ENCODE measurements at regions not wholly inside any gene's neighbourhood (a gene's known extent, or its start where the extent isn't known, plus 50 kb on each side); places are given as distances from the start of the nearest gene placed in this dataset.
"Not testable (repeated sequence)": the region's sequence is repeated elsewhere in the genome, so short reads cannot be mapped to it uniquely, and the experiment has no call there.

DNA sequence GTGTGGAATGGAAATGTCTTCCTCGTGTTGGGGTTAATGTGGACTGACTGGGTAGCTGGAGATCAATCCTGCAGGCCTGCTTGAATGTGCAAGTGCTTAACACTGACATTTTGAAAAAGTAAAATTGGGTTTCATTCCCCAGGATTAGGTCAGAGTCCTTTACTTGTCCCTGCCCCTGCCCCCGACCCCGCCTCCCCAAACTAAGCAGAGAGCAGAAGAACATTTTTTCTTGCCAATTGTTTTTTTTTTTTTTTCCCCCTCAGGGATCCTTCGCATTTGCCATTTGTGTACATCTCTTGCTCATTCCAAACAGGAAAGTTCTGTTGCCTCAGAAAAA is 147.0 kb upstream of the NR2F2 start:
- Histone ChIP-seq H3K9ac (ENCODE audit: low read depth in 1 of 2, low read length in 2 of 2) (no peak overlapping the region), H3K4me3 (ENCODE audit: low read depth in 1 of 2, low read length in 2 of 2) (peak overlapping the region in 1 of 2 donors; percentile 41), H3K27ac (ENCODE audit: low read depth, low read length) (no peak overlapping the region), H3K27me3 (ENCODE audit: control insufficient read depth in 1 of 2, insufficient read depth in 2 of 2, low read length in 2 of 2) (no peaks in the 10 kb centered on the region), H3K4me1 (ENCODE audit: control insufficient read depth in 1 of 2, insufficient read depth in 2 of 2, low read length in 2 of 2) (peaks cover 4 to 19% of the 10 kb centered on the region in 2 donors), H3K9me3 (ENCODE audit: control insufficient read depth in 1 of 2, low read length in 2 of 2) (no peaks in the 10 kb centered on the region), H3K36me3 (ENCODE audit: control insufficient read depth in 1 of 2, insufficient read depth in 2 of 2, low read length in 2 of 2) (no peaks in the 10 kb centered on the region)

DNA sequence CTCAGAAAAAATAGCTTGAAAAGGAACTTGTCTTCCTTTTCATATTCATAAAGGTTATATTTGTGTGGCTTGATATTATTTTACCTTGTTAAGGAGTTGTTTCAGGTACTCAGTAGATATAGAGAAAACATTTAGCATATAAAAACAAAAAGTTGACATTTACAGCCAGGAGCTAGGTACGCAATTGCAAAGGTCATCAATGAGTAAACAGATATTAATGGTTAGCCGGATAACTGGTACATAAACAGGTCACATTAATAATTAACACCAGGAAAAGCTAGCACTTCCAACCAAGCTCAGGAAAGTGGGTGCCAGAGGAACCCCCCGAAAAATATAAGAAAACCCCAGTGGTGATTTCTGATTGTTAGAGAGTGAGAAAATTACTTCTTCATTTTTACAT is 146.6 kb upstream of the NR2F2 start:
- Histone ChIP-seq H3K27me3 (ENCODE audit: control insufficient read depth in 1 of 2, insufficient read depth in 2 of 2, low read length in 2 of 2) (no peaks in the 10 kb centered on the region), H3K9ac (ENCODE audit: low read depth in 1 of 2, low read length in 2 of 2) (no peak overlapping the region), H3K9me3 (ENCODE audit: control insufficient read depth in 1 of 2, low read length in 2 of 2) (no peaks in the 10 kb centered on the region), H3K27ac (ENCODE audit: low read depth, low read length) (no peak overlapping the region), H3K4me1 (ENCODE audit: control insufficient read depth in 1 of 2, insufficient read depth in 2 of 2, low read length in 2 of 2) (peaks cover 4 to 19% of the 10 kb centered on the region in 2 donors), H3K4me3 (ENCODE audit: low read depth in 1 of 2, low read length in 2 of 2) (peak overlapping the region in 1 of 2 donors; percentile 41), H3K36me3 (ENCODE audit: control insufficient read depth in 1 of 2, insufficient read depth in 2 of 2, low read length in 2 of 2) (no peaks in the 10 kb centered on the region)

DNA sequence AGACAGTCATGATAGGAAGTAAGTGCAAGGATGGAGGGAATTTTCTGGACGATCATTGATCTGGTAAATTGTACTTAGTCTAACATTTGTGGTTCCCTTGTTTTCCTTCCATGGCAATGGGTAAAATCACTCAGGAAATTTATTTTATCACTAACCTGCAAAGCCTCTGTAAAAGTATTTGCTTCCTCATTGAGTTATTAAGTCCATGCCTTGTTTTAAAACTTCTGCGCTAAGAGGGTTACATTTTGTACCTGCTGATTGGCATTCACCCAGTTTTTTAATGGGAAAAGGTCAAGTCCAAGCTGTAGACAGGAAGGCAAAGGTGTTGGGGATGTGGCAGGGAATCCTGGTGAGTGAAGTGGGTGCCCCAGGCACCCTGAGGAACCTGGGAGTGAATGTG is 146.2 kb upstream of the NR2F2 start:
- Histone ChIP-seq H3K4me1 (ENCODE audit: control insufficient read depth in 1 of 2, insufficient read depth in 2 of 2, low read length in 2 of 2) (peaks cover 4 to 19% of the 10 kb centered on the region in 2 donors), H3K27me3 (ENCODE audit: control insufficient read depth in 1 of 2, insufficient read depth in 2 of 2, low read length in 2 of 2) (no peaks in the 10 kb centered on the region), H3K4me3 (ENCODE audit: low read depth in 1 of 2, low read length in 2 of 2) (peak overlapping the region in 1 of 2 donors; percentile 41), H3K27ac (ENCODE audit: low read depth, low read length) (no peak overlapping the region), H3K9ac (ENCODE audit: low read depth in 1 of 2, low read length in 2 of 2) (no peak overlapping the region), H3K9me3 (ENCODE audit: control insufficient read depth in 1 of 2, low read length in 2 of 2) (no peaks in the 10 kb centered on the region), H3K36me3 (ENCODE audit: control insufficient read depth in 1 of 2, insufficient read depth in 2 of 2, low read length in 2 of 2) (no peaks in the 10 kb centered on the region)

DNA sequence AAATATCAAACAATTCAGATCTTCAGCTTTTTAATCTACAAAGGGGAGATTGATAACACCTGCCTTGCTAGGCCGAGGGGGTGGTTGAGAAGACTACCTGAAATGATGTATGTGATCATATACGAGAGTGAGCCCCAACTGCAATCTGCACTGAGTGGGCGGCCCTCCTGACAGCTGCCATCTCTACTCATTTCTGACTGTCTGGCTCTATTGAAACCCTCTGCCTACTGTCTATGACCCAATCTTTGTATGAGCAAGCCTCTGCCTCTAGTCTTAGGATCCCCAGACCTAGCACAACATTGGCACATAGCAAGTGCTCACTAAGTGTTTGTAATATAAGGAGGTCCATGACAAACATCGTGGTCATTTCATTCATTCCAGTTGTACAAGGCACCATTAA is 144.4 kb upstream of the NR2F2 start:
- H3K4me1 ChIP-seq (ENCODE audit: control insufficient read depth in 1 of 2, insufficient read depth in 2 of 2, low read length in 2 of 2) = peaks cover 4 to 19% of the 10 kb centered on the region in 2 donors
- H3K9ac ChIP-seq (ENCODE audit: low read depth in 1 of 2, low read length in 2 of 2) = no peak overlapping the region
- no peaks in the 10 kb centered on the region for H3K36me3 ChIP-seq (ENCODE audit: control insufficient read depth in 1 of 2, insufficient read depth in 2 of 2, low read length in 2 of 2)
- no peaks in the 10 kb centered on the region for H3K27me3 ChIP-seq (ENCODE audit: control insufficient read depth in 1 of 2, insufficient read depth in 2 of 2, low read length in 2 of 2)
- no peak overlapping the region for H3K27ac ChIP-seq (ENCODE audit: low read depth, low read length)
- no peak overlapping the region for H3K4me3 ChIP-seq (ENCODE audit: low read depth in 1 of 2, low read length in 2 of 2)
- no peaks in the 10 kb centered on the region for H3K9me3 ChIP-seq (ENCODE audit: control insufficient read depth in 1 of 2, low read length in 2 of 2)

DNA sequence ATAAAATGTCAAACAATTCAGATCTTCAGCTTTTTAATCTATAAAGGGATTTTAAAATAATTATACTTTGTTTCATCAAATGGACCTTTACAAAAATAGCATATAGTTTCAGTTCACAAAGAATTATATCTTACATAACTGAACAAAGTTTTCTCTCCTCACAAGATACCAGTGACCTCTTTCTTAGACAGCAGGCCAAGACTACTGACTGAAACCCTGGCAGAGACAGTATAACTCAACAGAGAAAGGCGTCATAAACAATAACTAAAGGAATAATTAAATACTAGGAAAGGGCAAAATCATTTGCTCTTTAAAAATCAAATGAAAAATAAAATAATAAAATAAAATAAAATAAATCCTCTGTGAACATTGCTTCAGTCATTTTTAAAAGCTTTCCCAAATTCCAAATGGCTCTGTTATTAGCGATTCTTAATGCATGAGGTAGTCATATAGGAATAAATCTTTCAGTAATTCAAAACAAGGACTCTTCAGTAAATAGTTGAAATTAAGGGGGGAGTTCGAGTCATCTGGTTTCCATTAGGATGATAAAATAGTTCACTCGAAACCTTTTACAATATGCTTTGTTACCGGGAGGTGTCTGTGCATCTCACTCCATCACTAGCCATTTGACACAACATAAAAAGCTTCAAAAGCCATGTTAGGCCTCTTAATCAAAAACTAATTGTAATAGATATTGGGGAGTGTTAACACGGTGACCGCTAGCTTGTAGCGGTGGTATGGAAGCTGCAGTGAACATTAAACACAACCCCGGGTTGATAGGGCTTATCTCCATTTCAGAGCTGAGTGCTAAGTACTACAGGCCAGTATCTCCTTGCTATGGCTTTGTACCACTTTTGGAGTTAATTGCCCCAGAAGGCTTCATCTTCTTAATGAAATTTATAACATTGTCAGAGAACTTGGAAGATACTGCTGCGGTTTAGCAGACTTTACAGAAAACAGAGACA is 142.9 kb upstream of the NR2F2 start:
- no peak overlapping the region for H3K27ac ChIP-seq (ENCODE audit: low read depth, low read length)
- no peaks in the 10 kb centered on the region for H3K27me3 ChIP-seq (ENCODE audit: control insufficient read depth in 1 of 2, insufficient read depth in 2 of 2, low read length in 2 of 2)
- no peak overlapping the region for H3K4me3 ChIP-seq (ENCODE audit: low read depth in 1 of 2, low read length in 2 of 2)
- no peak overlapping the region for H3K9ac ChIP-seq (ENCODE audit: low read depth in 1 of 2, low read length in 2 of 2)
- H3K36me3 ChIP-seq (ENCODE audit: control insufficient read depth in 1 of 2, insufficient read depth in 2 of 2, low read length in 2 of 2) = no peaks in the 10 kb centered on the region
- no peaks in the 10 kb centered on the region for H3K9me3 ChIP-seq (ENCODE audit: control insufficient read depth in 1 of 2, low read length in 2 of 2)
- peaks cover 4 to 19% of the 10 kb centered on the region in 2 donors for H3K4me1 ChIP-seq (ENCODE audit: control insufficient read depth in 1 of 2, insufficient read depth in 2 of 2, low read length in 2 of 2)

DNA sequence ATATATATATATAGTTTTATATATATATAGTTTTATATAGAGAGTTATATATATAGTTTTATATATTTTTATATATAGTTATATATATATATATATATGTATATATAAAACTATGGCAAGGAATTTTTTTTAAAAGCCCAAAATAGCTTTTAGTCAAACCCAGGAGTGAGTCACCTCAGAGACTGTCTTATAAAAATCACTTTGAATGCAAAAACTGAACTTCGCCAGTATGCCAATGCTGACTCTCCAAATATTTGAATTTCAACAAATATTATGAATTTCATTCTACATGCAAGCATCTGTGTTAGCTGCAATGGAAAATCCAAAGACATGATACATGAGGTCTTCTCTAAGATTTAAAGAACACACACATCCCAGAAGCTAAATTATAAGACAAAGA is 132.8 kb upstream of the NR2F2 start:
- Histone ChIP-seq H3K9ac (ENCODE audit: low read depth in 1 of 2, low read length in 2 of 2) (no peak overlapping the region), H3K36me3 (ENCODE audit: control insufficient read depth in 1 of 2, insufficient read depth in 2 of 2, low read length in 2 of 2) (no peaks in the 10 kb centered on the region), H3K27ac (ENCODE audit: low read depth, low read length) (no peak overlapping the region), H3K4me3 (ENCODE audit: low read depth in 1 of 2, low read length in 2 of 2) (no peak overlapping the region), H3K27me3 (ENCODE audit: control insufficient read depth in 1 of 2, insufficient read depth in 2 of 2, low read length in 2 of 2) (no peaks in the 10 kb centered on the region), H3K4me1 (ENCODE audit: control insufficient read depth in 1 of 2, insufficient read depth in 2 of 2, low read length in 2 of 2) (no peaks in the 10 kb centered on the region), H3K9me3 (ENCODE audit: control insufficient read depth in 1 of 2, low read length in 2 of 2) (no peaks in the 10 kb centered on the region)

DNA sequence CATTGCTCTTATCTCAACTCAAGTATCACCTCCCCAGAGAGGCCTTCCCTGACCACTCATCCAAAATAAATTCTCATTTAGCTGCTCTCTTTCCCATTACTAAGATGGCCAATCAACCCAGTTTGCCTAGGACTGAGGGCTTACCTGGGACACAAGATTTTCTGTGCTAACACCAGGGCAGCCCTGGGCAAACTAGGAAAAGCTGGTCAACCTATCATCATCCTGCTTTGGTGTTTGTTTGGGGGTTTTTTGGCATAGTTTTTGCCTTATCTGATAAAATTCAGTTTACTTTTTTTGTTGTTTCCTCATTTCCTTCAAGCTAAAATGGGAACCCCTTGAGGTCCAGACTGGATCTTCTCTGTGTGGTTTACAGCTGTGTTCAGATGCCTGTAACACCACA is 131.4 kb upstream of the NR2F2 start:
- Histone ChIP-seq H3K27ac (ENCODE audit: low read depth, low read length) (no peak overlapping the region), H3K27me3 (ENCODE audit: control insufficient read depth in 1 of 2, insufficient read depth in 2 of 2, low read length in 2 of 2) (no peaks in the 10 kb centered on the region), H3K4me3 (ENCODE audit: low read depth in 1 of 2, low read length in 2 of 2) (no peak overlapping the region), H3K9me3 (ENCODE audit: control insufficient read depth in 1 of 2, low read length in 2 of 2) (no peaks in the 10 kb centered on the region), H3K9ac (ENCODE audit: low read depth in 1 of 2, low read length in 2 of 2) (no peak overlapping the region), H3K36me3 (ENCODE audit: control insufficient read depth in 1 of 2, insufficient read depth in 2 of 2, low read length in 2 of 2) (no peaks in the 10 kb centered on the region), H3K4me1 (ENCODE audit: control insufficient read depth in 1 of 2, insufficient read depth in 2 of 2, low read length in 2 of 2) (no peaks in the 10 kb centered on the region)

DNA sequence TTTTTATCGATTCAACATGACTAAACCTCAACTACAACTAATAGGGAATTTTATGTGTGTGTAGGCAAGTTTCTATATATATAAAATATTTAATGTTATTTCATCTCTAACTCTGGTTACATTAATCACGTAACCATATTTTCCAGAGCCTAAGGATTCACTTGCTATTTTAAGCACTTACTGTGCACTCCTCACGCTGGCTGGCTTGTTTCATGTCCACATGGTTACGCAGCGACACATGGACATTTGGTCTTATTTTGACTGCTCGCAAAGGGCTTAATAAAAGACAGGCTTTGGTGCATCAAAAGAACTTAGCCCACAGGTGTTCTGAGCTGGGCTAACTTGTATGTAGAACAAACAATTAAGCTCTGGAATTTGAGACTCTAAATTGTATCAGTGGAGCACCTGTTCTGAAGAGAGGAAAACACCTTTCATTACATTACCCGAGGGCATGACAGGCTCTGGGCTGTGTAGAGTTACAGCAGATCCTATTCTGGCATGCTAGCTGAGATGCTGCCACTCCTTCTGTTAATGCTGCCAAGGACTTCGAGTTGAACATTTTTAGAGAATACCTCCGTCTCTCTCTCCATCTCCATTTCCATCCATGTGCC is 130.0 kb upstream of the NR2F2 start:
- Histone ChIP-seq H3K4me3 (ENCODE audit: low read depth in 1 of 2, low read length in 2 of 2) (no peak overlapping the region), H3K27me3 (ENCODE audit: control insufficient read depth in 1 of 2, insufficient read depth in 2 of 2, low read length in 2 of 2) (no peaks in the 10 kb centered on the region), H3K36me3 (ENCODE audit: control insufficient read depth in 1 of 2, insufficient read depth in 2 of 2, low read length in 2 of 2) (no peaks in the 10 kb centered on the region)

DNA sequence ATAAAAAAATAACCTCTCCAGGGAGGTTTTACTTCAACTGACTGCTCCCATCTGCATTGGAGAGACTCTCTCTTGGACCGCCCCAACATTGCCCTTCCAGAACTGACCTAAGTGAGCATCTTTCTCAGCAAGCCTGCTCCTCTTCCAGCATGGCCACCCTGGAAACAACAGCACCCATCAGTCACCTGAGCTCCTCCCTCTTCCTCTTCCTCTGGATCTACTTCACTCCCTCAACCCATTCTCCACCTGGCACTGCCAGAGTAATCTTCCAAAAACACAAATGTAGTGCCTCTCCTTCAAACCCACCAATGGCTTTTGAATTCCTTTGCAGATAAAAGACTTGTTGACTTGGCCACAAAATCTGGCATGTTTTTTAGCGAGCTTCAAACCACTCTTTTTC is 128.8 kb upstream of the NR2F2 start:
- no peaks in the 10 kb centered on the region for H3K27me3 ChIP-seq (ENCODE audit: control insufficient read depth in 1 of 2, insufficient read depth in 2 of 2, low read length in 2 of 2)
- no peak overlapping the region for H3K27ac ChIP-seq (ENCODE audit: low read depth, low read length)
- H3K36me3 ChIP-seq (ENCODE audit: control insufficient read depth in 1 of 2, insufficient read depth in 2 of 2, low read length in 2 of 2) = no peaks in the 10 kb centered on the region
- no peak overlapping the region for H3K9ac ChIP-seq (ENCODE audit: low read depth in 1 of 2, low read length in 2 of 2)
- no peaks in the 10 kb centered on the region for H3K9me3 ChIP-seq (ENCODE audit: control insufficient read depth in 1 of 2, low read length in 2 of 2)
- H3K4me1 ChIP-seq (ENCODE audit: control insufficient read depth in 1 of 2, insufficient read depth in 2 of 2, low read length in 2 of 2) = no peaks in the 10 kb centered on the region
- H3K4me3 ChIP-seq (ENCODE audit: low read depth in 1 of 2, low read length in 2 of 2) = no peak overlapping the region

More for the DNA sequence above, 130.0 kb upstream of the NR2F2 start:
- Histone ChIP-seq H3K27ac (ENCODE audit: low read depth, low read length) (no peak overlapping the region), H3K9ac (ENCODE audit: low read depth in 1 of 2, low read length in 2 of 2) (no peak overlapping the region), H3K9me3 (ENCODE audit: control insufficient read depth in 1 of 2, low read length in 2 of 2) (no peaks in the 10 kb centered on the region), H3K4me1 (ENCODE audit: control insufficient read depth in 1 of 2, insufficient read depth in 2 of 2, low read length in 2 of 2) (no peaks in the 10 kb centered on the region)

DNA sequence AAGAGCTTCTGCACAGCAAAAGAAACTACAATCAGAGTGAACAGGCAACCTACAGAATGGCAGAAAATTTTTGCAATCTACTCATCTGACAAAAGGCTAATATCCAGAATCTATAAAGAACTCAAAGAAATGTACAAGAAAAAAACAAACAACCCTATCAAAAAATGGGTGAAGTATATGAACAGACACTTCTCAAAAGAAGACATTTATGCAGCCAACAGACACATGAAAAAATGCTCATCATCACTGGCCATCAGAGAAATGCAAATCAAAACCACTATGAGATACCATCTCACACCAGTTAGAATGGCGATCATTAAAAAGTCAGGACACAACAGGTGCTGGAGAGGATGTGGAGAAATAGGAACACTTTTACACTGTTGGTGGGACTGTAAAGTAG is 124.9 kb upstream of the NR2F2 start:
- not testable (repeated sequence) for H3K27me3 ChIP-seq (ENCODE audit: control insufficient read depth in 1 of 2, insufficient read depth in 2 of 2, low read length in 2 of 2); H3K36me3 ChIP-seq (ENCODE audit: control insufficient read depth in 1 of 2, insufficient read depth in 2 of 2, low read length in 2 of 2); H3K4me1 ChIP-seq (ENCODE audit: control insufficient read depth in 1 of 2, insufficient read depth in 2 of 2, low read length in 2 of 2); H3K9me3 ChIP-seq (ENCODE audit: control insufficient read depth in 1 of 2, low read length in 2 of 2); H3K4me3 ChIP-seq (ENCODE audit: low read depth in 1 of 2, low read length in 2 of 2); H3K27ac ChIP-seq (ENCODE audit: low read depth, low read length); H3K9ac ChIP-seq (ENCODE audit: low read depth in 1 of 2, low read length in 2 of 2)

All from duodenal mucosa (tissue), 2 donors.